Suprapubic skin (tissue), 4 donors: ENCODE measurements at regions not wholly inside any gene's neighbourhood (a gene's known extent, or its start where the extent isn't known, plus 50 kb on each side); places are given as distances from the start of the nearest gene placed in this dataset.

Experiments
- CTCF ChIP-seq, 2 donors: fragments of 200-600 bp in 1 of 2; fragments of 450-650 bp in 1 of 2; sonication (generic) in 1 of 2; IDR thresholded peaks; one replicate each; pipeline ENCODE4 v1.5.1; 2016 to 2019; ENCODE audit warnings: antibody characterized with exemption in 2 of 2, mild to moderate bottlenecking in 1 of 2, moderate library complexity in 1 of 2
- POLR2A ChIP-seq, 2 donors: fragments of 450-650 bp; IDR thresholded peaks; one replicate each; pipeline ENCODE4 v1.6.1; 2017; ENCODE audit warnings: antibody characterized with exemption in 2 of 2, mild to moderate bottlenecking in 2 of 2, moderate library complexity in 2 of 2
- POLR2AphosphoS5 ChIP-seq, 3 donors: sonication (generic); formaldehyde crosslinking; IDR thresholded peaks; one replicate each; pipeline ENCODE4 v1.6.1; 2017; ENCODE audit warnings: antibody characterized with exemption in 3 of 3

GRCh38 chr5:9721161-9721560, 91.0 kb upstream of the TAS2R1 start:
- no peak for TF ChIP-seq POLR2A (IDR thresholded peaks at IDR 0.05)
- TF ChIP-seq POLR2AphosphoS5 (IDR thresholded peaks at IDR 0.05): no peak
- TF ChIP-seq CTCF (IDR thresholded peaks at IDR 0.05): no peak
